GM23338 (cell line): ENCODE measurements at regions not wholly inside any gene's neighbourhood (a gene's known extent, or its start where the extent isn't known, plus 50 kb on each side); places are given as distances from the start of the nearest gene placed in this dataset.

Source experiments
- ATAC-seq: fragments of 200-7000 bp; cut with Tn5 transposase; 3 replicates; pipeline ENCODE4 v1.9.1; 2020
- DNase-seq: peaks from one replicate; pipeline ENCODE4 v3.0.0-alpha.2; 2015; ENCODE audit warnings: low spot score
- H2AFZ ChIP-seq: fragments of 200-600 bp; sonication (generic); 2 replicates; pipeline ENCODE4 v1.8.0; 2016; ENCODE audit warnings: antibody characterized with exemption, mild to moderate bottlenecking, moderate library complexity
- H3F3A ChIP-seq: fragments of 200-600 bp; sonication (generic); replicated peaks from 2 replicates; pipeline ENCODE4 v1.8.0; 2017; ENCODE audit warnings: antibody characterized with exemption, mixed run types, low read depth
- H3K27ac ChIP-seq: fragments of 200-600 bp; sonication (generic); 2 replicates; pipeline ENCODE4 v1.6.1; 2016; ENCODE audit warnings: low read depth
- H3K27me3 ChIP-seq: fragments of 200-600 bp; sonication (generic); 2 replicates; pipeline ENCODE4 v1.8.0; 2016; ENCODE audit warnings: mild to moderate bottlenecking, mixed run types, moderate library complexity; ENCODE audit not compliant: insufficient read depth
- H3K36me3 ChIP-seq: fragments of 200-600 bp; sonication (generic); 2 replicates; pipeline ENCODE4 v1.8.0; 2016; ENCODE audit warnings: mild to moderate bottlenecking; ENCODE audit not compliant: insufficient read depth
- H3K4me1 ChIP-seq: fragments of 200-600 bp; sonication (generic); 2 replicates; pipeline ENCODE4 v1.8.0; 2016; ENCODE audit warnings: mild to moderate bottlenecking, moderate library complexity; ENCODE audit not compliant: insufficient read depth
- H3K4me2 ChIP-seq: fragments of 200-600 bp; sonication (generic); 2 replicates; pipeline ENCODE4 v1.7.1; 2017; ENCODE audit warnings: mixed run types
- H3K4me3 ChIP-seq: fragments of 200-600 bp; sonication (generic); 2 replicates; pipeline ENCODE4 v1.6.1; 2016; ENCODE audit warnings: mixed run types
- H3K79me2 ChIP-seq: fragments of 200-600 bp; sonication (generic); replicated peaks from 2 replicates; pipeline ENCODE4 v1.8.0; 2017; ENCODE audit warnings: mild to moderate bottlenecking; ENCODE audit not compliant: insufficient read depth
- H3K9me2 ChIP-seq: fragments of 200-600 bp; sonication (generic); 2 replicates; pipeline ENCODE4 v1.8.0; 2017; ENCODE audit not compliant: insufficient read depth
- H4K20me1 ChIP-seq: fragments of 200-600 bp; sonication (generic); replicated peaks from 2 replicates; pipeline ENCODE4 v1.8.0; 2017; ENCODE audit warnings: mild to moderate bottlenecking; ENCODE audit not compliant: insufficient read depth
- H3K27ac Mint-ChIP-seq: 2 replicates; pipeline ENCODE4 v1.8.0; 2020; ENCODE audit warnings: inconsistent platforms, mild to moderate bottlenecking, moderate library complexity, mixed read lengths
- H3K27me3 Mint-ChIP-seq: 3 replicates; pipeline ENCODE4 v1.8.0; 2022; ENCODE audit warnings: low read depth, mild to moderate bottlenecking, moderate library complexity, mixed read lengths, inconsistent platforms; ENCODE audit not compliant: insufficient read depth, poor library complexity
- H3K36me3 Mint-ChIP-seq: 3 replicates; pipeline ENCODE4 v1.8.0; 2021; ENCODE audit warnings: low read depth, mild to moderate bottlenecking, inconsistent platforms, moderate library complexity, mixed read lengths
- H3K4me1 Mint-ChIP-seq: 3 replicates; pipeline ENCODE4 v1.8.0; 2020; ENCODE audit warnings: mild to moderate bottlenecking, inconsistent platforms, mixed read lengths
- H3K4me3 Mint-ChIP-seq: 3 replicates; pipeline ENCODE4 v1.8.0; 2021; ENCODE audit warnings: moderate library complexity, mild to moderate bottlenecking, inconsistent platforms, mixed read lengths
- H3K9me3 Mint-ChIP-seq: 3 replicates; pipeline ENCODE4 v1.8.0; 2020; ENCODE audit warnings: moderate library complexity, mild to moderate bottlenecking, inconsistent platforms, mixed read lengths
- CREB1 ChIP-seq: fragments of 250-450 bp; sonication (Bioruptor Pico); IDR thresholded peaks from 2 replicates; pipeline ENCODE4 v1.5.0; 2020; ENCODE audit warnings: low read depth, mild to moderate bottlenecking, moderate library complexity
- EZH2phosphoT487 ChIP-seq: fragments of 200-600 bp; sonication (generic); IDR thresholded peaks from one replicate; pipeline ENCODE4 v1.8.1; 2018; ENCODE audit warnings: antibody characterized with exemption; ENCODE audit not compliant: unreplicated experiment
- JUNB ChIP-seq: IDR thresholded peaks from one replicate; pipeline ENCODE4 v1.6.1; 2016; ENCODE audit warnings: antibody characterized with exemption; ENCODE audit not compliant: unreplicated experiment
- NANOG ChIP-seq: IDR thresholded peaks from 2 replicates; pipeline ENCODE4 v1.6.1; 2016; ENCODE audit warnings: antibody characterized with exemption, borderline replicate concordance
- POLR2AphosphoS5 ChIP-seq: IDR thresholded peaks from 2 replicates; pipeline ENCODE4 v1.6.1; 2016; ENCODE audit warnings: antibody characterized with exemption, low read depth
- ZNF331 ChIP-seq: fragments of 250-450 bp; sonication (Bioruptor Pico); IDR thresholded peaks from 2 replicates; pipeline ENCODE4 v1.5.0; 2020; ENCODE audit warnings: low read depth, mild to moderate bottlenecking, moderate library complexity
- TF ChIP-seq, protein P1 (sequence below): IDR thresholded peaks from one replicate; pipeline ENCODE4 v1.6.1; 2018; ENCODE audit warnings: antibody characterized with exemption; ENCODE audit not compliant: unreplicated experiment
- TF ChIP-seq, protein P2 (sequence below): IDR thresholded peaks from 2 replicates; pipeline ENCODE4 v1.6.1; 2016; ENCODE audit warnings: antibody characterized with exemption
- TF ChIP-seq, protein P3 (sequence below): fragments of 250-450 bp; sonication (Bioruptor Pico); IDR thresholded peaks from 2 replicates; pipeline ENCODE4 v1.5.0; 2020; ENCODE audit warnings: mild to moderate bottlenecking, moderate library complexity

DNA sequence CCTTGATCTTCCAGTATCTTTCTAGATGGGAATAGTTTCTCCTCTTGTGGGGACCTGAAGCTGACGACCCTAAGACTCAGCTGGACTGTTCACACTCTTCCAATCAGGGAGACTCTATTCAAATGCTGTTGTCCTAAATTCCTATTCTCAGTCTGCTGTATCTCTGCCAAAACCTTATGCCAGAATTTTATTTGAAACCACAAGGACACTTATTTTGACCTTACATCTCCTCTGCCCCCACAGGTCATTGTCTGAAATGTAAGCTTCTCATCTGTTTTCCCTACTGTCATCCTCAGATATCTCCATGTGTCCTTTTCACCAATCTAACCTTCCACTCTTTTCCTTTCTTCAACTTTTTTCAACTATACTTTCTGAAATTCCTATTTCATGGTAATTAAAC is 289.5 kb upstream of the SGK1 start (continued):
- TF ChIP-seq, protein P1, sequence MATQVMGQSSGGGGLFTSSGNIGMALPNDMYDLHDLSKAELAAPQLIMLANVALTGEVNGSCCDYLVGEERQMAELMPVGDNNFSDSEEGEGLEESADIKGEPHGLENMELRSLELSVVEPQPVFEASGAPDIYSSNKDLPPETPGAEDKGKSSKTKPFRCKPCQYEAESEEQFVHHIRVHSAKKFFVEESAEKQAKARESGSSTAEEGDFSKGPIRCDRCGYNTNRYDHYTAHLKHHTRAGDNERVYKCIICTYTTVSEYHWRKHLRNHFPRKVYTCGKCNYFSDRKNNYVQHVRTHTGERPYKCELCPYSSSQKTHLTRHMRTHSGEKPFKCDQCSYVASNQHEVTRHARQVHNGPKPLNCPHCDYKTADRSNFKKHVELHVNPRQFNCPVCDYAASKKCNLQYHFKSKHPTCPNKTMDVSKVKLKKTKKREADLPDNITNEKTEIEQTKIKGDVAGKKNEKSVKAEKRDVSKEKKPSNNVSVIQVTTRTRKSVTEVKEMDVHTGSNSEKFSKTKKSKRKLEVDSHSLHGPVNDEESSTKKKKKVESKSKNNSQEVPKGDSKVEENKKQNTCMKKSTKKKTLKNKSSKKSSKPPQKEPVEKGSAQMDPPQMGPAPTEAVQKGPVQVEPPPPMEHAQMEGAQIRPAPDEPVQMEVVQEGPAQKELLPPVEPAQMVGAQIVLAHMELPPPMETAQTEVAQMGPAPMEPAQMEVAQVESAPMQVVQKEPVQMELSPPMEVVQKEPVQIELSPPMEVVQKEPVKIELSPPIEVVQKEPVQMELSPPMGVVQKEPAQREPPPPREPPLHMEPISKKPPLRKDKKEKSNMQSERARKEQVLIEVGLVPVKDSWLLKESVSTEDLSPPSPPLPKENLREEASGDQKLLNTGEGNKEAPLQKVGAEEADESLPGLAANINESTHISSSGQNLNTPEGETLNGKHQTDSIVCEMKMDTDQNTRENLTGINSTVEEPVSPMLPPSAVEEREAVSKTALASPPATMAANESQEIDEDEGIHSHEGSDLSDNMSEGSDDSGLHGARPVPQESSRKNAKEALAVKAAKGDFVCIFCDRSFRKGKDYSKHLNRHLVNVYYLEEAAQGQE: no peak
- TF ChIP-seq ZNF331 (CRISPR knock-in tag): no peak
- TF ChIP-seq, protein P2, sequence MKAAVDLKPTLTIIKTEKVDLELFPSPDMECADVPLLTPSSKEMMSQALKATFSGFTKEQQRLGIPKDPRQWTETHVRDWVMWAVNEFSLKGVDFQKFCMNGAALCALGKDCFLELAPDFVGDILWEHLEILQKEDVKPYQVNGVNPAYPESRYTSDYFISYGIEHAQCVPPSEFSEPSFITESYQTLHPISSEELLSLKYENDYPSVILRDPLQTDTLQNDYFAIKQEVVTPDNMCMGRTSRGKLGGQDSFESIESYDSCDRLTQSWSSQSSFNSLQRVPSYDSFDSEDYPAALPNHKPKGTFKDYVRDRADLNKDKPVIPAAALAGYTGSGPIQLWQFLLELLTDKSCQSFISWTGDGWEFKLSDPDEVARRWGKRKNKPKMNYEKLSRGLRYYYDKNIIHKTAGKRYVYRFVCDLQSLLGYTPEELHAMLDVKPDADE: no peak
- TF ChIP-seq EZH2phosphoT487: no peak
- no peak for TF ChIP-seq POLR2AphosphoS5
- no peak for TF ChIP-seq NANOG
- no peak for TF ChIP-seq JUNB

DNA sequence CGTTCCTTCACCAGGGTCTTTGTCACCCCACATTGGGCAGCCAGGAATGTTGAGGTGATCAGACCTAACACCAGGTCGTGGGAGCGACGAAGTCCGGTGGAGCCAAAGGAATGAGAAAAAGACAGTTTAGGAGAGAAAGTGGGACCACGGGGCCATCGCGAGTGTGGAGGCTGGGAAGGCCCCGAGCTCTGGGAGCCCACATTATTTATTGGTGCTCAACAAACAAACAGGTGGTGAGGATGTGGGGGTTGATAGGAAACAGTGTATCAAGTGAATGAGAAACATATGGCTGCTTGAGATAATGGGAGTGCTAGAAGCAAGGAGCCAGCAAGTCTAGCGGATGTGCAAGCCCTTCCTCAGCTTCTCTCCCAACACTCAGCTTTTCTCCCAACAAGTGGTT is 287.1 kb upstream of the SGK1 start:
- Histone ChIP-seq H3K36me3 (no peaks in the 10 kb centered on the region; the same call in 1 of the 2 replicates), H3F3A (no peaks in the 10 kb centered on the region), H4K20me1 (no peaks in the 10 kb centered on the region), H3K79me2 (no peaks in the 10 kb centered on the region), H2AFZ (no peak overlapping the region), H3K4me3 (no peak overlapping the region), H3K4me1 (no peaks in the 10 kb centered on the region), H3K27me3 (no peaks in the 10 kb centered on the region), H3K9me2 (peaks cover 14% of the 10 kb centered on the region; the same call in 1 of the 2 replicates), H3K4me2 (no peak overlapping the region), H3K27ac (no peak overlapping the region)
- no peaks in the 10 kb centered on the region for H3K27me3 Mint-ChIP-seq
- no peak overlapping the region for H3K27ac Mint-ChIP-seq
- no peak for TF ChIP-seq JUNB
- TF ChIP-seq, protein P3, sequence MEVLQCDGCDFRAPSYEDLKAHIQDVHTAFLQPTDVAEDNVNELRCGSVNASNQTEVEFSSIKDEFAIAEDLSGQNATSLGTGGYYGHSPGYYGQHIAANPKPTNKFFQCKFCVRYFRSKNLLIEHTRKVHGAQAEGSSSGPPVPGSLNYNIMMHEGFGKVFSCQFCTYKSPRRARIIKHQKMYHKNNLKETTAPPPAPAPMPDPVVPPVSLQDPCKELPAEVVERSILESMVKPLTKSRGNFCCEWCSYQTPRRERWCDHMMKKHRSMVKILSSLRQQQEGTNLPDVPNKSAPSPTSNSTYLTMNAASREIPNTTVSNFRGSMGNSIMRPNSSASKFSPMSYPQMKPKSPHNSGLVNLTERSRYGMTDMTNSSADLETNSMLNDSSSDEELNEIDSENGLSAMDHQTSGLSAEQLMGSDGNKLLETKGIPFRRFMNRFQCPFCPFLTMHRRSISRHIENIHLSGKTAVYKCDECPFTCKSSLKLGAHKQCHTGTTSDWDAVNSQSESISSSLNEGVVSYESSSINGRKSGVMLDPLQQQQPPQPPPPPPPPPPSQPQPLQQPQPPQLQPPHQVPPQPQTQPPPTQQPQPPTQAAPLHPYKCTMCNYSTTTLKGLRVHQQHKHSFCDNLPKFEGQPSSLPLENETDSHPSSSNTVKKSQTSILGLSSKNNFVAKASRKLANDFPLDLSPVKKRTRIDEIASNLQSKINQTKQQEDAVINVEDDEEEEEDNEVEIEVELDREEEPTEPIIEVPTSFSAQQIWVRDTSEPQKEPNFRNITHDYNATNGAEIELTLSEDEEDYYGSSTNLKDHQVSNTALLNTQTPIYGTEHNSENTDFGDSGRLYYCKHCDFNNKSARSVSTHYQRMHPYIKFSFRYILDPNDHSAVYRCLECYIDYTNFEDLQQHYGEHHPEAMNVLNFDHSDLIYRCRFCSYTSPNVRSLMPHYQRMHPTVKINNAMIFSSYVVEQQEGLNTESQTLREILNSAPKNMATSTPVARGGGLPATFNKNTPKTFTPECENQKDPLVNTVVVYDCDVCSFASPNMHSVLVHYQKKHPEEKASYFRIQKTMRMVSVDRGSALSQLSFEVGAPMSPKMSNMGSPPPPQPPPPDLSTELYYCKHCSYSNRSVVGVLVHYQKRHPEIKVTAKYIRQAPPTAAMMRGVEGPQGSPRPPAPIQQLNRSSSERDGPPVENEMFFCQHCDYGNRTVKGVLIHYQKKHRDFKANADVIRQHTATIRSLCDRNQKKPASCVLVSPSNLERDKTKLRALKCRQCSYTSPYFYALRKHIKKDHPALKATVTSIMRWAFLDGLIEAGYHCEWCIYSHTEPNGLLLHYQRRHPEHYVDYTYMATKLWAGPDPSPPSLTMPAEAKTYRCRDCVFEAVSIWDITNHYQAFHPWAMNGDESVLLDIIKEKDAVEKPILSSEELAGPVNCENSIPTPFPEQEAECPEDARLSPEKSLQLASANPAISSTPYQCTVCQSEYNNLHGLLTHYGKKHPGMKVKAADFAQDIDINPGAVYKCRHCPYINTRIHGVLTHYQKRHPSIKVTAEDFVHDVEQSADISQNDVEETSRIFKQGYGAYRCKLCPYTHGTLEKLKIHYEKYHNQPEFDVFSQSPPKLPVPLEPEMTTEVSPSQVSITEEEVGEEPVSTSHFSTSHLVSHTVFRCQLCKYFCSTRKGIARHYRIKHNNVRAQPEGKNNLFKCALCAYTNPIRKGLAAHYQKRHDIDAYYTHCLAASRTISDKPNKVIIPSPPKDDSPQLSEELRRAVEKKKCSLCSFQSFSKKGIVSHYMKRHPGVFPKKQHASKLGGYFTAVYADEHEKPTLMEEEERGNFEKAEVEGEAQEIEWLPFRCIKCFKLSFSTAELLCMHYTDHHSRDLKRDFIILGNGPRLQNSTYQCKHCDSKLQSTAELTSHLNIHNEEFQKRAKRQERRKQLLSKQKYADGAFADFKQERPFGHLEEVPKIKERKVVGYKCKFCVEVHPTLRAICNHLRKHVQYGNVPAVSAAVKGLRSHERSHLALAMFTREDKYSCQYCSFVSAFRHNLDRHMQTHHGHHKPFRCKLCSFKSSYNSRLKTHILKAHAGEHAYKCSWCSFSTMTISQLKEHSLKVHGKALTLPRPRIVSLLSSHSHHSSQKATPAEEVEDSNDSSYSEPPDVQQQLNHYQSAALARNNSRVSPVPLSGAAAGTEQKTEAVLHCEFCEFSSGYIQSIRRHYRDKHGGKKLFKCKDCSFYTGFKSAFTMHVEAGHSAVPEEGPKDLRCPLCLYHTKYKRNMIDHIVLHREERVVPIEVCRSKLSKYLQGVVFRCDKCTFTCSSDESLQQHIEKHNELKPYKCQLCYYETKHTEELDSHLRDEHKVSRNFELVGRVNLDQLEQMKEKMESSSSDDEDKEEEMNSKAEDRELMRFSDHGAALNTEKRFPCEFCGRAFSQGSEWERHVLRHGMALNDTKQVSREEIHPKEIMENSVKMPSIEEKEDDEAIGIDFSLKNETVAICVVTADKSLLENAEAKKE (CRISPR knock-in tag): no peak
- no peak for TF ChIP-seq NANOG
- no peak for TF ChIP-seq EZH2phosphoT487
- no peak for TF ChIP-seq CREB1
- no peak overlapping the region for H3K4me3 Mint-ChIP-seq
- no peak for DNase-seq
- ATAC-seq: no peak
- H3K4me1 Mint-ChIP-seq: no peaks in the 10 kb centered on the region
- peaks cover 31% of the 10 kb centered on the region for H3K9me3 Mint-ChIP-seq
- H3K36me3 Mint-ChIP-seq: peaks cover 23% of the 10 kb centered on the region
